ENCODE measurements at regions not wholly inside any gene's neighbourhood (a gene's known extent, or its start where the extent isn't known, plus 50 kb on each side); places are given as distances from the start of the nearest gene placed in this dataset.
"Not testable (repeated sequence)": the region's sequence is repeated elsewhere in the genome, so short reads cannot be mapped to it uniquely, and the experiment has no call there.

GRCh38 chr1:72412286-72412685 is 129.9 kb upstream of the NEGR1 start:
- H3K4me1 Mint-ChIP-seq, result no peaks in the 10 kb centered on the region
- H3K27ac Mint-ChIP-seq, result no peak overlapping the region
- ATAC-seq (no peak), DNase-seq (no peak)
- peaks cover 0 to 3% (median 0%) of the 10 kb centered on the region in 5 donors for H3K27me3 Mint-ChIP-seq
- POLR2A ChIA-PET, result no interaction called here
- H3K4me3 Mint-ChIP-seq, result no peak overlapping the region
- H3K36me3 Mint-ChIP-seq, result no peaks in the 10 kb centered on the region
- peaks cover 0 to 17% (median 0%) of the 10 kb centered on the region in 9 donors for H3K9me3 Mint-ChIP-seq

GRCh38 chr1:72399807-72400206 is 117.5 kb upstream of the NEGR1 start:
- ATAC-seq (no peak), DNase-seq (no peak)
- H3K36me3 Mint-ChIP-seq, result no peaks in the 10 kb centered on the region
- H3K27me3 Mint-ChIP-seq, result no peaks in the 10 kb centered on the region
- no peak overlapping the region for H3K27ac Mint-ChIP-seq
- H3K4me1 Mint-ChIP-seq, result no peaks in the 10 kb centered on the region
- peaks cover 0 to 8% (median 0%) of the 10 kb centered on the region in 9 donors for H3K9me3 Mint-ChIP-seq
- POLR2A ChIA-PET, result no interaction called here
- no peak overlapping the region for H3K4me3 Mint-ChIP-seq

GRCh38 chr1:72397786-72398185 is 115.4 kb upstream of the NEGR1 start:
- Mint-ChIP-seq H3K4me1 (peaks cover 0 to 3% (median 0%) of the 10 kb centered on the region in 4 donors), H3K36me3 (no peaks in the 10 kb centered on the region), H3K9me3 (peaks cover 0 to 8% (median 0%) of the 10 kb centered on the region in 9 donors), H3K27me3 (no peaks in the 10 kb centered on the region), H3K4me3 (no peak overlapping the region), H3K27ac (no peak overlapping the region)
- DNase-seq (no peak), ATAC-seq (no peak)
- POLR2A ChIA-PET, result no interaction called here

GRCh38 chr1:72394457-72394856 is 112.1 kb upstream of the NEGR1 start:
- POLR2A ChIA-PET, result no interaction called here
- peaks cover 0 to 11% (median 0%) of the 10 kb centered on the region in 9 donors for H3K9me3 Mint-ChIP-seq
- no peak overlapping the region for H3K27ac Mint-ChIP-seq
- no peaks in the 10 kb centered on the region for H3K27me3 Mint-ChIP-seq
- DNase-seq (no peak), ATAC-seq (no peak)
- no peak overlapping the region for H3K4me3 Mint-ChIP-seq
- peaks cover 0 to 3% (median 0%) of the 10 kb centered on the region in 4 donors for H3K4me1 Mint-ChIP-seq
- no peaks in the 10 kb centered on the region for H3K36me3 Mint-ChIP-seq

- H3K4me1 Mint-ChIP-seq, result no peaks in the 10 kb centered on the region
- DNase-seq (no peak), ATAC-seq (no peak)
- POLR2A ChIA-PET, result no interaction called here
- no peak overlapping the region for H3K27ac Mint-ChIP-seq
- H3K4me3 Mint-ChIP-seq, result no peak overlapping the region
- H3K36me3 Mint-ChIP-seq, result no peaks in the 10 kb centered on the region
- no peaks in the 10 kb centered on the region for H3K9me3 Mint-ChIP-seq
- H3K27me3 Mint-ChIP-seq, result no peaks in the 10 kb centered on the region
These were observed 96.7 kb upstream of the NEGR1 start for GRCh38 chr1:72379072-72379471.

- no peak overlapping the region for H3K27ac Mint-ChIP-seq
These were observed 92.9 kb upstream of the NEGR1 start for GRCh38 chr1:72375226-72375625.

GRCh38 chr1:72371259-72372035 is 89.1 kb upstream of the NEGR1 start:
- POLR2A ChIA-PET, result no interaction called here
- H3K27me3 Mint-ChIP-seq, result peaks cover 0 to 4% (median 0%) of the 10 kb centered on the region in 5 donors
- no peak for DNase-seq

More at GRCh38 chr1:72375226-72375625, 92.9 kb upstream of the NEGR1 start:
- Mint-ChIP-seq H3K27me3 (peaks cover 0 to 3% (median 0%) of the 10 kb centered on the region in 5 donors), H3K4me1 (peaks cover 0 to 2% (median 0%) of the 10 kb centered on the region in 4 donors), H3K36me3 (no peaks in the 10 kb centered on the region), H3K9me3 (peaks cover 0 to 5% (median 0%) of the 10 kb centered on the region in 9 donors), H3K4me3 (no peak overlapping the region)
- ATAC-seq (no peak), DNase-seq (no peak)
- POLR2A ChIA-PET, result no interaction called here

GRCh38 chr1:72370836-72371235 is 88.5 kb upstream of the NEGR1 start:
- H3K27ac Mint-ChIP-seq, result not testable (repeated sequence)
- peaks cover 0 to 17% (median 0%) of the 10 kb centered on the region in 9 donors for H3K9me3 Mint-ChIP-seq

More at GRCh38 chr1:72371259-72372035, 89.1 kb upstream of the NEGR1 start:
- Mint-ChIP-seq H3K4me1 (peaks cover 2 to 11% (median 8%) of the 10 kb centered on the region in 4 donors), H3K27ac (no peak overlapping the region), H3K36me3 (no peaks in the 10 kb centered on the region), H3K4me3 (no peak overlapping the region), H3K9me3 (peaks cover 0 to 17% (median 0%) of the 10 kb centered on the region in 9 donors)
- no peak for ATAC-seq

GRCh38 chr1:72369069-72369757 is 86.9 kb upstream of the NEGR1 start:
- Mint-ChIP-seq H3K4me3 (no peak overlapping the region), H3K9me3 (peaks cover 0 to 17% (median 0%) of the 10 kb centered on the region in 9 donors), H3K4me1 (peaks cover 2 to 11% (median 8%) of the 10 kb centered on the region in 4 donors), H3K36me3 (no peaks in the 10 kb centered on the region), H3K27ac (no peak overlapping the region), H3K27me3 (peaks cover 0 to 4% (median 0%) of the 10 kb centered on the region in 5 donors)
- ATAC-seq, result no peak
- DNase-seq, result no peak
- POLR2A ChIA-PET, result no interaction called here

More at GRCh38 chr1:72370836-72371235, 88.5 kb upstream of the NEGR1 start:
- H3K4me1 Mint-ChIP-seq, result peaks cover 2 to 11% (median 8%) of the 10 kb centered on the region in 4 donors
- H3K27me3 Mint-ChIP-seq, DNase-seq, POLR2A ChIA-PET, ATAC-seq, H3K4me3 Mint-ChIP-seq, H3K36me3 Mint-ChIP-seq: not testable (repeated sequence)

- Mint-ChIP-seq H3K4me3 (no peak overlapping the region), H3K9me3 (peaks cover 0 to 17% (median 0%) of the 10 kb centered on the region in 9 donors), H3K27me3 (peaks cover 0 to 4% (median 0%) of the 10 kb centered on the region in 5 donors), H3K36me3 (no peaks in the 10 kb centered on the region), H3K27ac (no peak overlapping the region), H3K4me1 (peaks cover 2 to 11% (median 8%) of the 10 kb centered on the region in 4 donors)
- DNase-seq (peak in 1 of 10 donors; percentile 0), ATAC-seq (no peak)
- POLR2A ChIA-PET, result no interaction called here
These were observed 84.1 kb upstream of the NEGR1 start for GRCh38 chr1:72366466-72366865.

- no peak overlapping the region for H3K4me3 Mint-ChIP-seq
- POLR2A ChIA-PET, result no interaction called here
- ATAC-seq (no peak), DNase-seq (no peak)
- no peak overlapping the region for H3K27ac Mint-ChIP-seq
- peaks cover 2 to 11% (median 8%) of the 10 kb centered on the region in 4 donors for H3K4me1 Mint-ChIP-seq
- peaks cover 0 to 17% (median 0%) of the 10 kb centered on the region in 9 donors for H3K9me3 Mint-ChIP-seq
- no peaks in the 10 kb centered on the region for H3K36me3 Mint-ChIP-seq
- H3K27me3 Mint-ChIP-seq, result peaks cover 0 to 4% (median 0%) of the 10 kb centered on the region in 5 donors
These were observed 83.4 kb upstream of the NEGR1 start for GRCh38 chr1:72365693-72366092.

- POLR2A ChIA-PET, result no interaction called here
- H3K27ac Mint-ChIP-seq, result no peak overlapping the region
- DNase-seq (no peak), ATAC-seq (no peak)
- H3K4me3 Mint-ChIP-seq, result no peak overlapping the region
- no peaks in the 10 kb centered on the region for H3K27me3 Mint-ChIP-seq
- H3K9me3 Mint-ChIP-seq, result peaks cover 0 to 2% (median 0%) of the 10 kb centered on the region in 9 donors
- no peaks in the 10 kb centered on the region for H3K4me1 Mint-ChIP-seq
- no peaks in the 10 kb centered on the region for H3K36me3 Mint-ChIP-seq
These were observed 80.2 kb upstream of the NEGR1 start for GRCh38 chr1:72362538-72362937.

GRCh38 chr1:72357411-72357810 is 75.1 kb upstream of the NEGR1 start:
- peaks cover 0 to 2% (median 0%) of the 10 kb centered on the region in 9 donors for H3K9me3 Mint-ChIP-seq
- POLR2A ChIA-PET, result no interaction called here
- no peak overlapping the region for H3K27ac Mint-ChIP-seq
- no peak for ATAC-seq
- no peak for DNase-seq
- H3K4me1 Mint-ChIP-seq, result no peaks in the 10 kb centered on the region
- H3K27me3 Mint-ChIP-seq, result peaks cover 0 to 2% (median 0%) of the 10 kb centered on the region in 5 donors
- no peaks in the 10 kb centered on the region for H3K36me3 Mint-ChIP-seq
- H3K4me3 Mint-ChIP-seq, result no peak overlapping the region
